HG03442 (cell line): ENCODE measurements at regions not wholly inside any gene's neighbourhood (a gene's known extent, or its start where the extent isn't known, plus 50 kb on each side); places are given as distances from the start of the nearest gene placed in this dataset.
"Not testable (repeated sequence)": the region's sequence is repeated elsewhere in the genome, so short reads cannot be mapped to it uniquely, and the experiment has no call there.

Experiments used
- ATAC-seq: cut with Tn5 transposase; IDR thresholded peaks from one replicate; pipeline ENCODE4 v1.9.1; 2021; ENCODE audit warnings: mild to moderate bottlenecking, moderate library complexity; ENCODE audit not compliant: unreplicated experiment

GRCh38 chr4:170853422-170854021 lies 763.8 kb upstream of the AADAT start:
- ATAC-seq = peak; percentile 79

GRCh38 chr4:170849969-170850368 lies 760.2 kb upstream of the AADAT start:
- ATAC-seq = peak; percentile 78

- no peak for ATAC-seq
Measured at GRCh38 chr4:170827562-170828274, 738.0 kb upstream of the AADAT start.

GRCh38 chr4:170818786-170819185 lies 729.0 kb upstream of the AADAT start:
- no peak for ATAC-seq

- no peak for ATAC-seq
Measured at GRCh38 chr4:170805352-170805751, 715.6 kb upstream of the AADAT start.

GRCh38 chr4:170804930-170805329 lies 715.2 kb upstream of the AADAT start:
- no peak for ATAC-seq

GRCh38 chr4:170803492-170803891 lies 713.7 kb upstream of the AADAT start:
- ATAC-seq = no peak

- no peak for ATAC-seq
Measured at GRCh38 chr4:170801771-170802170, 712.0 kb upstream of the AADAT start.

GRCh38 chr4:170794525-170794924 lies 704.8 kb upstream of the AADAT start:
- no peak for ATAC-seq

- not testable (repeated sequence) for ATAC-seq
Measured at GRCh38 chr4:170788540-170789051, 698.8 kb upstream of the AADAT start.

- no peak for ATAC-seq
Measured at GRCh38 chr4:170777663-170778062, 687.9 kb upstream of the AADAT start.

GRCh38 chr4:170776983-170777382 lies 687.2 kb upstream of the AADAT start:
- no peak for ATAC-seq

GRCh38 chr4:170775851-170776250 lies 686.1 kb upstream of the AADAT start:
- ATAC-seq = no peak

- no peak for ATAC-seq
Measured at GRCh38 chr4:170773709-170774273, 684.0 kb upstream of the AADAT start.

- no peak for ATAC-seq
Measured at GRCh38 chr4:170772429-170772828, 682.7 kb upstream of the AADAT start.

- no peak for ATAC-seq
Measured at GRCh38 chr4:170770664-170771063, 680.9 kb upstream of the AADAT start.

- no peak for ATAC-seq
Measured at GRCh38 chr4:170769862-170770261, 680.1 kb upstream of the AADAT start.

GRCh38 chr4:170758988-170759387 lies 669.2 kb upstream of the AADAT start:
- ATAC-seq = no peak

GRCh38 chr4:170750519-170750918 lies 660.8 kb upstream of the AADAT start:
- no peak for ATAC-seq

GRCh38 chr4:170748975-170749374 lies 659.2 kb upstream of the AADAT start:
- no peak for ATAC-seq

GRCh38 chr4:170743633-170744032 lies 653.9 kb upstream of the AADAT start:
- ATAC-seq = no peak

GRCh38 chr4:170741856-170742255 lies 652.1 kb upstream of the AADAT start:
- ATAC-seq = no peak
